HUES6 (cell line): ENCODE measurements at regions not wholly inside any gene's neighbourhood (a gene's known extent, or its start where the extent isn't known, plus 50 kb on each side); places are given as distances from the start of the nearest gene placed in this dataset.

Experiments used
- H3K27ac ChIP-seq: 2 replicates; pipeline ENCODE4 v1.7.0; 2013; ENCODE audit warnings: low read depth, mild to moderate bottlenecking, low read length, inconsistent platforms
- H3K27me3 ChIP-seq: 2 replicates; pipeline ENCODE4 v1.6.1; 2013; ENCODE audit warnings: low read length; ENCODE audit not compliant: control insufficient read depth, insufficient read depth
- H3K36me3 ChIP-seq: 2 replicates; pipeline ENCODE4 v1.6.1; 2013; ENCODE audit warnings: low read length; ENCODE audit not compliant: control insufficient read depth, insufficient read depth
- H3K4me1 ChIP-seq: 2 replicates; pipeline ENCODE4 v1.6.1; 2013; ENCODE audit warnings: low read length; ENCODE audit not compliant: control insufficient read depth, insufficient read depth
- H3K4me3 ChIP-seq: 2 replicates; pipeline ENCODE4 v1.5.1; 2013; ENCODE audit warnings: low read depth, low read length
- H3K9ac ChIP-seq: one replicate; pipeline ENCODE4 v1.6.1; 2013; ENCODE audit warnings: mild to moderate bottlenecking, low read length
- H3K9me3 ChIP-seq: 2 replicates; pipeline ENCODE4 v1.6.1; 2013; ENCODE audit warnings: low read depth, low read length; ENCODE audit not compliant: control insufficient read depth, insufficient read depth

DNA sequence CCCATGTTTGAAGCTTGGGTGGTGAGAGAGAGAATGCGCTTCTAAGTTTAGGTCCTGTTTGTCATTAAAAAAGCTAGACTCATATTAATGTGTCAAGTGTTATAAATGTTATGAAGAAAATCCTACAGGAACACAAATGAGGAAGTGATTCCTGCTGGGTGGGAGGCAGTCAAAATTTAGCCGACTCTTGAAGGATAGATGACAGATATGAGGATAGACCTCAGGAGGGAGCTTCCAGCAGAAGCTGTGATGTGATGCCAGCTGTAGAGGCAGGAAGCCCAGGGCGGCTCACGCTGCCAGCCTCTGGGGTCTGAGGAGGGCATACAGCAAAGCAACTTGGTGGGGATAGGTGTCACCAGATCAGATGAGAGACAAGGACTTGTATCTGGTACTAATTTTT lies 74.7 kb upstream of the ADAMTS16 start:
- Histone ChIP-seq H3K9ac (no peak overlapping the region), H3K4me3 (no peak overlapping the region), H3K36me3 (no peaks in the 10 kb centered on the region), H3K27me3 (no peaks in the 10 kb centered on the region), H3K9me3 (0 out of 2 replicates have a peak, but pooled peaks cover 3% of the 10 kb centered on the region), H3K4me1 (peaks cover 7% of the 10 kb centered on the region; the same call in 1 of the 2 replicates), H3K27ac (no peak overlapping the region)

DNA sequence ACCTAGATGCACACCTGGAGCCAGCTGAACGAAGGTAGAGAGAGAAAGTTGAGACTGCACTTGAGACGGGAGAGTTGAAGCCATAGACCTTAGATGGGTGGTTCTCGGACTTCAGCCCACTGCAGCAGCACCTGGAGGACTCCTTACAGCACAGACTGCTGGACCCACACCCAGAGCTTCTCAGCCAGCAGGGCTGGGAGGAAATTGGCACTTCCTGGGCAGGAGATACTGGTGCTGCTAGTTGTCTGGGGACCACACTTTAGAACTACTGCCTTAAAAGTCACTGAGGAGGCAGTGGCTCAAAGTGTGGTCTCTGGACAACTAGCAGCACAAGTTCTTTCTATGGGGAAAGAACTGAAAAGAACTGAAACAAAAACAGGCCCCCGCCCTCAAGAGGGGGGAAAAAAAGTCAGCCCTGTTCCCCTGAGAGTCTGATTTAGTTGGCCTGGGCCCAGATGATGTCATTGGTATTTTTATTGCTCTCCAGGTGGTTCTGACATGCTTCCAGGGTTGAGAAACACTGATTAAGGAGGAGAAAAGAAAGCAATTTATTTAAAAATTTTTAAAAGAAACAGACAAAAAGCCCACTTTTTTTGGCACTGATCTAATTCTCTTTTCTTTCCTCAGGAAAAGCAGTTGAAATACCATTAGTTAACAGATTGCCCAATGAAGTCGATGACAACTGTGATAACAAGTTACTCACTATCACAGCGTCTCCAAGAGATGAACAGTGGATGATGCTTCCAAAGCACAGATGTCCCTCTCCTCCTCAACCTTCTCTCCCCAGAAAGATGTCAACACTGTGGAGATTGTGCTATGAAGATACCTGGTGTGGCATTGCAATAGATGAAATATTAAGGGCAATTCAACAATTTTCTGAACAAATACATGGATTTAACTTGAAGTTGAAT lies 73.6 kb upstream of the ADAMTS16 start:
- Histone ChIP-seq H3K4me3 (no peak overlapping the region), H3K9me3 (peaks cover 8% of the 10 kb centered on the region), H3K9ac (no peak overlapping the region), H3K27me3 (no peaks in the 10 kb centered on the region), H3K27ac (no peak overlapping the region), H3K4me1 (peaks cover 7% of the 10 kb centered on the region; the same call in 1 of the 2 replicates), H3K36me3 (no peaks in the 10 kb centered on the region)

DNA sequence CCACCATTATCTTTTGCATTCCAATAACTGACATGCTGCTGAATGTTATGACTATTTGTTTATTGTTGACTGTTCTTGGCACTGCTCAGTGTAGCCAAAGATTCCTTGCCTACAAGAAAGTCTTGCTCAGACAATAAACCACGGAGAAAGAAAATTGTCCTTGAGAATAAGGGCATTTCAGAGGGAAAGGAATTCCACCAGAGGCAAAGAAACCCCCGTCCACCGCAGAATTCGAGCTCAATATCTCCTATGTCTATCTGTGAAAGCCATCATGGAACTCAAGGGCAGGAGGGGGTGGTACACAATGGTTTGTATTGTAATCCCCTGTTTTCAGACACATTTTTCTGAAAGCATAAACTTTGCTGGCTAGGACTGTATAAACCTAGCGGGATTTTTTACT lies 70.3 kb upstream of the ADAMTS16 start:
- Histone ChIP-seq H3K36me3 (no peaks in the 10 kb centered on the region), H3K4me1 (peaks cover 7% of the 10 kb centered on the region; the same call in 1 of the 2 replicates), H3K27ac (no peak overlapping the region), H3K9me3 (peaks cover 21% of the 10 kb centered on the region), H3K9ac (no peak overlapping the region), H3K4me3 (no peak overlapping the region), H3K27me3 (no peaks in the 10 kb centered on the region)

DNA sequence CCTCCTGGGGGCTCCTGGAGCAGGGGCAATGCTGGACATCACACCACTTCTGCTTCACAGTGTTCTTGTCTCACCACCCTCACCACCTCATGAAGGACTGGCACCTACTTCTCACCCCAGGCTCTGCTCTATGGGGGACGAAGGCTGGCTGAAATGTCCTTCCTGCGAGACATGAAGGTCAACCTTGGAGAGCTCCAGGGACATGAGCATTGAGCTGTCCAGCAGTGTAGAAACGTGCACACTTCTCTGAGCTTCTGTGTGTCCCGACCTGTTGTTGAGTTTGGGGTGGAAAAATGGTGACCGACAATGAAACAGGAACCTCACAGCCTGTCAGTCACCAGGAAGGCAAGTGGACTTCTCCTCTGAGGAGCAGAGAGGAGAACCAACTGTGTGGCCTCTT lies 68.6 kb upstream of the ADAMTS16 start:
- peaks cover 21% of the 10 kb centered on the region for H3K9me3 ChIP-seq
- H3K9ac ChIP-seq, result no peak overlapping the region
- no peak overlapping the region for H3K4me3 ChIP-seq
- H3K4me1 ChIP-seq, result peaks cover 5% of the 10 kb centered on the region
- no peak overlapping the region for H3K27ac ChIP-seq
- H3K27me3 ChIP-seq, result no peaks in the 10 kb centered on the region
- H3K36me3 ChIP-seq, result no peaks in the 10 kb centered on the region

DNA sequence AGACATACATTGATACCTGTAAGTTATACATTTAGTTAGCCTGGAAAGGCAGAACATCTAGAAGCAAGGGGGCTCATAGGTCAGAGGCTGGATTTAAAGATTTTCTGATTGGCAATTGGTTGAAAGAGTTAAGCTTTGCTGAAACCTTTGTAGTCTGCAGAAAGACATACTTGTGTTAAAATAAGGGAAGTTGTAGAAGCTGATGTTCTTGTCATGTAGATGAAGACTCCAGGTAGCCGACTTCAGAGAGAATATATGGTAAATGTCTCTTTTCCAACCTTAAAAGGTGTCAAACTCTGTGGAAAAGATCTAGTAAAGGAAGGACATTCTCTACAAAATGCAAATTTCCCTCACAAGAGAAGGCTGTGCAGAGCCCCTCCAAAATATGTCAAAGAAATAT lies 62.9 kb upstream of the ADAMTS16 start:
- Histone ChIP-seq H3K9me3 (peaks cover 10% of the 10 kb centered on the region; the same call in 1 of the 2 replicates), H3K9ac (peak overlapping the region; percentile 21), H3K27me3 (no peaks in the 10 kb centered on the region), H3K36me3 (no peaks in the 10 kb centered on the region), H3K4me3 (no peak overlapping the region), H3K4me1 (peaks cover 27% of the 10 kb centered on the region), H3K27ac (peak overlapping the region; percentile 54; the same call in 1 of the 2 replicates)

DNA sequence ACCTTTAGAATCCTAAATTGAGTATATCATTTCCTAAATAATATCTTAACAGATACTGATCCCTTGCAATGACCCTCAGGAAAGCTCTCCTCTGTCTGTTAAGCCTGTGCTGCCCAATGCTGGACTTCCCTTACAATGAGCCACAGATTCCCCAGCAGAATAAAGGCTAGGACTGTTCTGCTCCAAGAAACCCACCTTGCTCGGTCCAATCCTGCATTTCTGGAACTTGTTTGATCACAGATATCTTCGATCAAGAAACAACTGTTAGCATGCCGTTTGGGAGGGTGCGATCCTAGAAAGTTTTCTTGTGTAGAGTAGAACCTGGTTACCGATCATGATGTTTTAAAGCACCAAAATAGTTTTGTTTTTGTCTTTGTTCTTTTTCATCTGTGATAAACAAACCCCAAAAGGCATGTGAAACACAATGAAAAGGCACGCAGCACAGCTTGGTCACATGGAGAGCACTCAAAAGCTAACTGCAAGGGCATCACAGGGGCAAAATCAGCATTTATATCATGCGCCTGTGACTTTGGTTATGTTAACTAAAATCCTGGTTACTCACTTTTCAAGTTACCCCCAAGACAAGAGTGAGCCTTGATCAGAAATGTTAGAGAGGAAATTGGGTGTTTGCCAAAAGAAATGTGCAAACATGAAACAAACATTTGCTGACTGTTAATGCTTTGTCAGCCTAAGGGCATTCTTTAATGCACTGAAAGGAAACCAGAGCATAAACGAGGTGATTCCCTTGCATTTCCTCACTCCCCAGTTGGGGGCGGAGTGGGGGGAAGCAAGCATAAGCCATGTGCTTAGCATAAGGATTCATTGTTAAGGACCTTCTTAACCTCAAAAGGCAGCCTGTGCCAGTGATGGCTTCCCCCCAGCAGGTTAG lies 61.9 kb upstream of the ADAMTS16 start:
- peaks cover 27% of the 10 kb centered on the region for H3K4me1 ChIP-seq
- no peaks in the 10 kb centered on the region for H3K36me3 ChIP-seq
- peaks cover 2% of the 10 kb centered on the region; the same call in 1 of the 2 replicates for H3K9me3 ChIP-seq
- H3K27me3 ChIP-seq, result no peaks in the 10 kb centered on the region
- peak overlapping the region; percentile 54 for H3K27ac ChIP-seq
- peak overlapping the region; percentile 54 for H3K9ac ChIP-seq
- H3K4me3 ChIP-seq, result no peak overlapping the region

DNA sequence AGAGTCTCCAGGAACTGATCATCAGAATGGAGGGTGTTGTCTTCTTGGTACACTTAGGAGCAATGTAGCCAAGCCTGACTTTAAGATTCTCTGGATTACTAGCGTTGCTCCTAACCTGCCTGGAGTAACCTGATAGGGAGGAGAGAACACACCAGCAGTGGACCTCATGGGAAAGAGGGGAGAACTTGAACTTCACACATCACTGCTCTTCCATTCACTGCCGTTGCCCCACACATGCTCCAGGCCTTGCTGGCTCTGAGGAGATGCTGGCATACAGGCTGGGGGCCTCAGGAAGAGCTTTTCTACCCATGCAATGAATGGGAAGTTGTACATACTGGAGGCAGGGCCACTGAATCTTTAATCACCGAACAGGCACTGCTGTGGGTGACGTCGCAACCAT lies 60.3 kb upstream of the ADAMTS16 start:
- Histone ChIP-seq H3K9me3 (no peaks in the 10 kb centered on the region), H3K4me1 (peaks cover 27% of the 10 kb centered on the region), H3K9ac (no peak overlapping the region), H3K27ac (no peak overlapping the region), H3K4me3 (no peak overlapping the region), H3K27me3 (no peaks in the 10 kb centered on the region), H3K36me3 (no peaks in the 10 kb centered on the region)

DNA sequence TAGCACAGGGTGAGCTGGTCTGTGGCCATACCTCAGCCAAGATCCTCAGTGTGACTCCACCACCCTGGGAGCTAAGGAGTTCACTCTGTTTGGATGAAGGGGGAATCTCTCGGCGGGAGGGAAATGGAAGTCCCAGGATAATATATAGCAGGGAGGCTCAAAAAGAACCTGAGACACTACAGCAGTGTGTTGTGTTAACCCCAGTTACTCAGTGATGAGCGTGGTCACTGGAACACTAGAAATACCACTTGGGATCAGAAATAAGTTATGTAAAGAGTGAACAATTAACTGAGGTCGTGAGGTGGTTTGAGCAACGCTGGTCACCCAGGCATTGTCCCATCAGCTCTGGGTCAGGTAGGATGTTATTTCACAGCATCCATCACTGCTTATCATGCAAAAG lies 59.3 kb upstream of the ADAMTS16 start:
- H3K9ac ChIP-seq, result no peak overlapping the region
- peaks cover 32% of the 10 kb centered on the region for H3K4me1 ChIP-seq
- no peak overlapping the region for H3K4me3 ChIP-seq
- no peaks in the 10 kb centered on the region for H3K27me3 ChIP-seq
- H3K9me3 ChIP-seq, result no peaks in the 10 kb centered on the region
- H3K27ac ChIP-seq, result no peak overlapping the region
- H3K36me3 ChIP-seq, result no peaks in the 10 kb centered on the region

DNA sequence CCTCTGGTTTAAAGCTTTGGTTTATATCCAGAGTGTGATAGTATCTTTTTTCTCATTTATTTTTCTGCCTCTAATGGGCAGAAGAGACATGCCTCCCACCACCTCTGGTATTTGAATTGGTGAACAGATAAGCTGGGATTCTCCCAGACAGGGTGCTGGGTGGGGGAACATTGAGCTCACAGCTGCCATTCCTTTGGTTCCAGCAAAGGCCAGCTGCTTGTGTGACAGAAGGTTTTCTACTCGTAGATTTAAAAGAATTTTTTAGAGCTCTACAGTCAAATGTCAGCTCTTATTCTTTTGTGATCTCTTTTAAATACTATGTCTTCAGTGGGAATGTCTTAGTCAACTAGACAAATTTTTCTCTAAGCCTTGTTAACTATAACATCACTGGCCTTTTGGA lies 54.7 kb upstream of the ADAMTS16 start:
- Histone ChIP-seq H3K27me3 (no peaks in the 10 kb centered on the region), H3K9me3 (no peaks in the 10 kb centered on the region), H3K9ac (no peak overlapping the region), H3K4me3 (no peak overlapping the region), H3K4me1 (peaks cover 18% of the 10 kb centered on the region), H3K36me3 (no peaks in the 10 kb centered on the region), H3K27ac (no peak overlapping the region)

DNA sequence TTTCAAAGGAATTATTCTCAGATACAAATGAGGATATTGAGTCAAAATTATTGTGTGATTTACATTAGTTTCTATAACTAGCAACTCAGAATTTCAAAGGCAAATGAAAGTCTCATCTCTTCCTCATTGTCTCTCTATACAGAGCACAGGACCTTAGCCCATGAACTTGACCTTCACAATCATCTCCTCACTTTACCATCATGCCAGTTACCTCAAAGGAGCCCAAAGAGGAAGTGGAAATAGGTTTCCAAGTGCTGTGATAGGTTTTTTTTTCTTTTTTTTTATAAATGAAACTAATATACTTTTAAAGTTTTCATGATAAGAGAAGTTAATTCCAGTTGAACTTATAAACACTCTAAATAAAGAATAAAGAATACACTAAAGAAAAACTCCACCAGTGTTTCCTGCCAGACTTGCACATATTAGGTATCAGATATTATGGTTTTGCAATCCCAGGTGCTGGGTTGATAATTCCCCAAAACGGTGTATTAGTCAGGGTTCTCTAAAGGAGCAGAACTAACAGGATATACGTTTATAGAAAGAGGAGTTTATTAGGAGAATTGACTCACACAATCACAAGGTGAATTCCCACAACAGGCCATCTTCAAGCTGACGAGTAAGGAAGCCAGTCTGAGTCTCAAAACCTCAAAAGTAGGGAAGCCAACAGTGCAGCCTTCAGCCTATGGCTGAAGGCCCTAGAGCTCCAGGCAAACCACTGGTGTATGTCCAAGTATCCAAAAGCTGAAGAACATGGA lies 50.1 kb upstream of the ADAMTS16 start:
- Histone ChIP-seq H3K9me3 (0 out of 2 replicates have a peak, but pooled peaks cover 2% of the 10 kb centered on the region), H3K4me1 (peaks cover 18% of the 10 kb centered on the region), H3K36me3 (no peaks in the 10 kb centered on the region), H3K9ac (no peak overlapping the region), H3K27ac (no peak overlapping the region), H3K4me3 (no peak overlapping the region), H3K27me3 (no peaks in the 10 kb centered on the region)
